ENCODE measurements at regions not wholly inside any gene's neighbourhood (a gene's known extent, or its start where the extent isn't known, plus 50 kb on each side); places are given as distances from the start of the nearest gene placed in this dataset.

- no peaks in the 10 kb centered on the region for H3K36me3 ChIP-seq (ENCODE audit: control insufficient read depth in 4 of 4, insufficient read depth in 4 of 4, low read length in 4 of 4)
- no peak overlapping the region for H3K27ac ChIP-seq (ENCODE audit: low read depth in 1 of 2, low read length in 1 of 2)
- ATAC-seq (ENCODE audit: insufficient read depth, low FRiP score), result no peak
- no peaks in the 10 kb centered on the region for H3K27me3 ChIP-seq (ENCODE audit: control insufficient read depth in 3 of 3, insufficient read depth in 3 of 3, low read length in 2 of 3)
- DNase-seq, result no peak
- no peaks in the 10 kb centered on the region for H3K4me1 ChIP-seq (ENCODE audit: control insufficient read depth in 5 of 5, insufficient read depth in 5 of 5, low read length in 5 of 5)
- no peak overlapping the region for H3K4me3 ChIP-seq
- no peaks in the 10 kb centered on the region for H3K9me3 ChIP-seq (ENCODE audit: control insufficient read depth in 4 of 4, insufficient read depth in 3 of 4, low read length in 3 of 4)
- TF ChIP-seq CTCF (IDR thresholded peaks at IDR 0.05; ENCODE audit: control extremely low read depth, extremely low read depth), result no peak
- H3K9ac ChIP-seq (ENCODE audit: insufficient read depth in 1 of 2, low read length in 2 of 2), result no peak overlapping the region
Observed at GRCh38 chr11:29190313-29190712, 826.5 kb downstream of the KCNA4 start.

GRCh38 chr11:29187215-29187614 is 829.6 kb downstream of the KCNA4 start:
- ATAC-seq (ENCODE audit: insufficient read depth, low FRiP score), result no peak
- WGBS, 2 donors, result 88 to 93% methylated on average over 1 of the region's 1 CpG

GRCh38 chr11:29184939-29185890 is 831.6 kb downstream of the KCNA4 start:
- ATAC-seq (ENCODE audit: insufficient read depth, low FRiP score), result no peak
- no peak overlapping the region for H3K9ac ChIP-seq (ENCODE audit: insufficient read depth in 1 of 2, low read length in 2 of 2)

More at GRCh38 chr11:29187215-29187614, 829.6 kb downstream of the KCNA4 start:
- Histone ChIP-seq H3K9ac (ENCODE audit: insufficient read depth in 1 of 2, low read length in 2 of 2) (no peak overlapping the region), H3K9me3 (ENCODE audit: control insufficient read depth in 4 of 4, insufficient read depth in 3 of 4, low read length in 3 of 4) (no peaks in the 10 kb centered on the region), H3K36me3 (ENCODE audit: control insufficient read depth in 4 of 4, insufficient read depth in 4 of 4, low read length in 4 of 4) (no peaks in the 10 kb centered on the region), H3K4me1 (ENCODE audit: control insufficient read depth in 5 of 5, insufficient read depth in 5 of 5, low read length in 5 of 5) (no peaks in the 10 kb centered on the region), H3K27me3 (ENCODE audit: control insufficient read depth in 3 of 3, insufficient read depth in 3 of 3, low read length in 2 of 3) (no peaks in the 10 kb centered on the region), H3K4me3 (no peak overlapping the region), H3K27ac (ENCODE audit: low read depth in 1 of 2, low read length in 1 of 2) (no peak overlapping the region)
- DNase-seq, result no peak
- no peak for TF ChIP-seq CTCF (IDR thresholded peaks at IDR 0.05; ENCODE audit: control extremely low read depth, extremely low read depth)

More at GRCh38 chr11:29184939-29185890, 831.6 kb downstream of the KCNA4 start:
- H3K36me3 ChIP-seq (ENCODE audit: control insufficient read depth in 4 of 4, insufficient read depth in 4 of 4, low read length in 4 of 4), result no peaks in the 10 kb centered on the region
- TF ChIP-seq CTCF (IDR thresholded peaks at IDR 0.05; ENCODE audit: control extremely low read depth, extremely low read depth), result no peak
- 83 to 84% methylated on average over 7 of the region's 7 CpGs for WGBS, 2 donors
- H3K27me3 ChIP-seq (ENCODE audit: control insufficient read depth in 3 of 3, insufficient read depth in 3 of 3, low read length in 2 of 3), result no peaks in the 10 kb centered on the region
- H3K27ac ChIP-seq (ENCODE audit: low read depth in 1 of 2, low read length in 1 of 2), result no peak overlapping the region
- H3K4me3 ChIP-seq, result no peak overlapping the region
- no peak for DNase-seq
- no peaks in the 10 kb centered on the region for H3K4me1 ChIP-seq (ENCODE audit: control insufficient read depth in 5 of 5, insufficient read depth in 5 of 5, low read length in 5 of 5)
- no peaks in the 10 kb centered on the region for H3K9me3 ChIP-seq (ENCODE audit: control insufficient read depth in 4 of 4, insufficient read depth in 3 of 4, low read length in 3 of 4)

Data from lung (tissue), 11 donors.